GM21737 (cell line): ENCODE measurements at regions not wholly inside any gene's neighbourhood (a gene's known extent, or its start where the extent isn't known, plus 50 kb on each side); places are given as distances from the start of the nearest gene placed in this dataset.
A peak's percentile ranks its signal among the peaks of the same experiment; 100 is the strongest.
"Not testable (repeated sequence)": the region's sequence is repeated elsewhere in the genome, so short reads cannot be mapped to it uniquely, and the experiment has no call there.

ENCODE experiments used
- ATAC-seq: cut with Tn5 transposase; IDR thresholded peaks from one replicate; pipeline ENCODE4 v1.9.1; 2021; ENCODE audit warnings: mild to moderate bottlenecking, moderate library complexity; ENCODE audit not compliant: unreplicated experiment

GRCh38 chr13:24563087-24563486 is 50.5 kb upstream of the PARP4 start:
- no peak for ATAC-seq

DNA sequence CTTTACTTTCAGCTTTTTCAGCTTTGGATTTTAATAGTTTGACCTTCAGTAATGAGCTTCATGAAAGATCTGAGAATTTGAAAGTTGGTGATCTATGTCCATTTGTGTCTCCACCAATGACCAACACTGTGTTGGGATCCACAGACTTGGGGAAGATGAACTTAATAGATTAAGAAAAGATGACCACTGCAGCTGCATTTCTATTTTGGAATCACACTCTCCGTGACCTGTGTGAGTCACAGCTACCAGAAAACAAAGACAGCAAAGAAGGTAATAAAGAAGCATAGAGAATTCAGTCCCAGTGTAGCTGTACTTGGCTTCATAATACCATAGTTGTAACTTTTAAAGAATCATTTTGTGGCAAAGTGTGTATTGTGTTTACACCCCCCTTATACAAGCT is 51.4 kb upstream of the PARP4 start:
- ATAC-seq: not testable (repeated sequence)

GRCh38 chr13:24564881-24565280 is 52.3 kb upstream of the PARP4 start:
- ATAC-seq: peak; percentile 73

DNA sequence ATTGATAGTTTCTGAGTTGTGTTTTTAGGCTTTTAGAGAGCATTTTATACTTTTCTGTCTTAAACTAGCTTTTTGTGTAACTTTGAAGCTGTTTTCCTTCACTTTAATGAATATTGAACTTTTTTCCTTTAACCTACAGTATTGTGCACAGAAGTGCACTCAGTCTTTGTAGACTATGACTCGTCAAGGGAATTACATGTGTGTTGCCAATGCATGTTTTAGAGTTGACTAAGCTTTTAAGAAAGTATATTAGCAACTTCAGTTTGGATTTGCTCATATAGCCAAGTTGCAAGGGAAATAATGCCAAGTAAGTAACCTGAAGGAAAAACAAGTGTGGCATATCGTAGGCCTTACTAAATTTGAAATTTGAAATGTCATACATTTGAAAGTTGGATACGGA is 55.0 kb upstream of the PARP4 start:
- ATAC-seq: not testable (repeated sequence)

- ATAC-seq: no peak
These were observed 62.3 kb upstream of the PARP4 start for GRCh38 chr13:24574847-24575246.

- not testable (repeated sequence) for ATAC-seq
These were observed 67.7 kb upstream of the PARP4 start for GRCh38 chr13:24580315-24580714.

GRCh38 chr13:24581578-24581977 is 69.0 kb upstream of the PARP4 start:
- ATAC-seq: not testable (repeated sequence)

- ATAC-seq: not testable (repeated sequence)
These were observed 79.1 kb upstream of the PARP4 start for GRCh38 chr13:24591697-24592096.

GRCh38 chr13:24597906-24598670 is 82.1 kb upstream of the ATP12A start:
- ATAC-seq: not testable (repeated sequence)

DNA sequence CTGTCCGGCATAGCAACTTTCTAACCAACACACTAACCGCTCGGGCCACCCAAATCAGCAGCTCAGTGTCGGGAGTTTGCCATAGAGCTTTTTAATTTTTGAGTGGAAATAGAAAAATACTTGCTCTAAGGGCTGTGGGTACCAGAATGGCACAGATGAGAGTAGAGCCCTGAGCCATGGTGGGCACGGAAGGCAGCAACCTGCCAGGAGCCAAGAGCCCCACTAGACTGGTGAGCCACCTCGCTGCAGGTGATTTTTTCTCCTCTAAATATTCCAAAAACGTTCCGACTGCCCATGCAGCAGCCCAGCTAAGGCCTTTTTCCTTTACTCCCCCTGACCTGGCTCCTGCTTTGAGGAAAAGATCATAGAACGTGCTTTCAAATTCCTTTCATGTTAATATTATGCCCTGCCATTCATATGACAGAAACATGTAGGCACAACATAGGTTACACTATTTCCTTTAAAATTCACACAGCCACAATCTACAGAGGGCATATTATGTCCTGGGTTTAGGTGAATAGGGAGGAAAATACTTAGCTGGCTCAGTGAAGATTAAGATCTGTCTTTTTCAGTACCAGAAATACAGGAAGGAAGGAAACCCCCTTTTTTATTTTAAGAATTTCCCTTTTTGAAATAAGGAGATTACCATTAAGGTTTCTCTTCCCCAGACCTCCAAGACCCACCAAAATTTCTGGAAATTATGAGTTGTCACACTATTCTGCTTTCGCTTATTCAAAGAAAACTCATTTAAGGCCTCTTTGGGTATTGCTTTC is 81.0 kb upstream of the ATP12A start:
- not testable (repeated sequence) for ATAC-seq

DNA sequence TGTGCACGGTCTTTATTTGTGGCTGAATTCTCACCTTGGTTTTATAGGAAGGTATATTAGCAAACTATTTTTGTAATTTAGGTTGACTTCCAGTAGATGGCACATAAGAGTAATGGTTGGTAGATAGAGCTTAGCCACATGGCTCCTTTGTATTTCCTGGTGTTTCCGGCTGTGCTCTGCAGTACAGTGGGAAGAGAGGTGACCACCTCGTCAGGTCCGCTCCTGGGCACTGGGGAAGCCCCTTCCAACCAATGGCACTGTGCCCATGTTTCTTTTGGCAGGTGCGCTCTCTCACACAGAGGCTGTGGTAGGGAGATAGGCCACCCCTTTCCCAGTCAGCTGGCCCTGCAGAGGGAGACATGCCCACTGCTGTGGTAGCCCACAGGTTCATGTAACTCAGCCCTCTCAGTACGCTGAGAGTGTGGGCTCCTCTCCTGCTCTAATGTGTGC is 74.3 kb upstream of the ATP12A start:
- no peak for ATAC-seq

DNA sequence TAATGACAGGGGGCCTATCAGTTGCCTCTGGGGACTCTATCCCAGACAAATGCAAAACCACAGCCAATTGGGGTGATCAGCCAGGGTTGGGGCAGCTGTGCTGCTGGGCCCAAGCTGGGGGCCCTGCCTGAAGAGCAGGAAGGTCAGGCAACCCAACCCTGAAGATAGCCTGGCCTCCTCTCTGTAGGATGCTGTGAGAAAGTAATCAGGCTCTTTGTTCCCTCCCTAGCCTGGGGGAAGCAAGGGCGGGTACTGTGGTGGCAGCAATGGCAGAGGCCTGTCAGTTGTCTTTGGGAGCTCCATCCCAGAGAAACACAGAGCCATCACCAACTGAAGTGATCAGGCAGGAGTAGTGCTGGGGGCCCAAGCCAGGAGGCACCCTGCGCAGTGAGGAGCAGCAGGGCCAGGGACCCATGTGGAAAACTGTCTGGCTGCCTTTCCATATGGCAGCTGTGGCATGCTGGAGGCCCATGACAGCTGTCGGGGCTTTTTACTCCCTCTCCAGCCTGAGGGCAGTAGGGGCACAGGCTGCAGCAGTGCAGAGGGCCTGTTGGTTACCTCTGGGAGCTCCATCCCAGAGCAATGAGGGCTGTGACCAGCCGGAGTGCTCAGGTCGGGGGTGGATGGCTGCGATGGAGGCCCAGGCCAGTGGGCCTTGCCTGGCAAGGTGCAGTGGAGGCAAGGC is 73.6 kb upstream of the ATP12A start:
- ATAC-seq: no peak

DNA sequence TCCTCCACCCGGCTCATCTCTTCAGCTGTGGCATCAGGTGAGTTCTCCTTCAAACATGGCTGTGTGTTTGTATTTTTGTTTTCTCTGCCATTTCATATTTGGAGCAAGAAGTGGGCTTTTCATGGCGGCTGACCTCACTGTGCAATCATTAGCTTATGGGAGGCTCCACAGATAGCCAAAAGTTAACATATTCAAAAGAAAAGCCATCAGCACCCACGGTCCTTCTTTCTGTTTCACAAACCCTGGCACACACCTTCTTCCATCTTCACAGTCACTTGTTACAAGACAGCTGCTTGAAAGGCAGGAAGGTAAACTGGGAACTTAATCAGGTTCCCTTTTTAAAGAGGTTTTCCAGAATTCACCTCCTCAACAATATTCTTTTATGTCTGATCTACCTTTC is 69.3 kb upstream of the ATP12A start:
- ATAC-seq: no peak

- no peak for ATAC-seq
These were observed 67.5 kb upstream of the ATP12A start for GRCh38 chr13:24612726-24613125.

- no peak for ATAC-seq
These were observed 67.1 kb upstream of the ATP12A start for GRCh38 chr13:24613128-24613527.

GRCh38 chr13:24613755-24614154 is 66.5 kb upstream of the ATP12A start:
- no peak for ATAC-seq

GRCh38 chr13:24614306-24615080 is 65.7 kb upstream of the ATP12A start:
- no peak for ATAC-seq

DNA sequence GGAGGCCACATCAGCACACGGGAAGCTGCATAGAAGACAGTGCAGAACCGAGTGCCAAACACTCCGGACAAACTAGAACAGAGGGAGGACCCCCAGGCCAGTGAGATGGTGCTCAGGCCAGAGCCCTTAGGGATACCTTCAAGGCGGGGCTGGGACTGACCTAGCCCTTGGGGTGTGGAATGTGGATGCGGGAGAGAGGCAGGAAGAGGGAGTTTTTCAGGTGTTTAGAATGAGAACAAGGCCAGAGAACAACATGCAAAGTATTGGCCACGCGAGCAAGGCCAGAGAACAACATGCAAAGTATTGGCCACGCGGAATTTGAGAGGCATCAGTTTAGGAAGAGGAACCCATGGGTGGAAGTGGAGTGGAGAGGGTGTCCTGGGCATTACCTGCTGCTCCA is 65.1 kb upstream of the ATP12A start:
- no peak for ATAC-seq

DNA sequence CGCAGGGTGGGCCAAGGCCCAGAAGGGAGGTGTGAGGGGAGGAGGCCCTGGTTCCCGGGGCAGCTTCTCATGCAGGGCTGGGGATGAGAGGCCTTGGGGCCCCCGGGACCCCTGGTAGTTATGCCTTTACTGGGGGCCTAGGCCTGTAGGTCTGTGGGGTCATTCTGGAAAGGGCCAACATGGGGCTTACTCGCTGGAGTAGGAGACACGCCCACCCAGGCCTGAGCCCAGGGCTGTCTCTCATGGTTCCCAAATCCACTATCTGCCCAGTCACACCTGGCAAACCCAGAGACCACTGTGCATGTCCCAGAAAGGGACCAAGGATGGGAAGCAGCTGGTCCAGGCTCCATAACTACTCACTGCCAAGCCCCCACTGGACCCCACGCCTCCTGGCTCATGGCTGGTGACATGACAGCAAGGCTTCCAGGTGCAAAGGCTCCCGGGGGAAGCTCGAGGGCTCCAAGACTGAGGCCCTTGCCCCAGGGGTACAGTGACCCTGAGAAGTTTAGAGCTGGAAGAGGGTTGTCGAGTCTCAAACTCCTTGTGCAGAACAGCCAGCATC is 64.2 kb upstream of the ATP12A start:
- no peak for ATAC-seq

- ATAC-seq: no peak
These were observed 63.7 kb upstream of the ATP12A start for GRCh38 chr13:24616514-24616913.
